ENCODE measurements at regions not wholly inside any gene's neighbourhood (a gene's known extent, or its start where the extent isn't known, plus 50 kb on each side); places are given as distances from the start of the nearest gene placed in this dataset.

GRCh38 chr13:97110936-97111335 is 111.2 kb upstream of the MBNL2 start:
- no peak for DNase-seq (ENCODE audit: low read depth in 2 of 2, low spot score in 1 of 2)

GRCh38 chr13:97111756-97112155 is 110.4 kb upstream of the MBNL2 start:
- DNase-seq (ENCODE audit: low read depth in 2 of 2, low spot score in 1 of 2) = no peak

- DNase-seq (ENCODE audit: low read depth in 2 of 2, low spot score in 1 of 2) = no peak
These were observed 109.5 kb upstream of the MBNL2 start for GRCh38 chr13:97112446-97113152.

- no peak for DNase-seq (ENCODE audit: low read depth in 2 of 2, low spot score in 1 of 2)
These were observed 108.7 kb upstream of the MBNL2 start for GRCh38 chr13:97113231-97114001.

GRCh38 chr13:97114651-97115050 is 107.5 kb upstream of the MBNL2 start:
- no peak for DNase-seq (ENCODE audit: low read depth in 2 of 2, low spot score in 1 of 2)

GRCh38 chr13:97116754-97117153 is 105.4 kb upstream of the MBNL2 start:
- no peak for DNase-seq (ENCODE audit: low read depth in 2 of 2, low spot score in 1 of 2)

GRCh38 chr13:97117388-97117910 is 104.7 kb upstream of the MBNL2 start:
- DNase-seq (ENCODE audit: low read depth in 2 of 2, low spot score in 1 of 2) = no peak

GRCh38 chr13:97119943-97120342 is 102.2 kb upstream of the MBNL2 start:
- no peak for DNase-seq (ENCODE audit: low read depth in 2 of 2, low spot score in 1 of 2)

GRCh38 chr13:97120346-97120745 is 101.8 kb upstream of the MBNL2 start:
- DNase-seq (ENCODE audit: low read depth in 2 of 2, low spot score in 1 of 2) = no peak

GRCh38 chr13:97120976-97121375 is 101.2 kb upstream of the MBNL2 start:
- no peak for DNase-seq (ENCODE audit: low read depth in 2 of 2, low spot score in 1 of 2)

- no peak for DNase-seq (ENCODE audit: low read depth in 2 of 2, low spot score in 1 of 2)
These were observed 100.2 kb upstream of the MBNL2 start for GRCh38 chr13:97121894-97122293.

- DNase-seq (ENCODE audit: low read depth in 2 of 2, low spot score in 1 of 2) = no peak
These were observed 99.6 kb upstream of the MBNL2 start for GRCh38 chr13:97122381-97122996.

- no peak for DNase-seq (ENCODE audit: low read depth in 2 of 2, low spot score in 1 of 2)
These were observed 97.9 kb upstream of the MBNL2 start for GRCh38 chr13:97124206-97124605.

- no peak for DNase-seq (ENCODE audit: low read depth in 2 of 2, low spot score in 1 of 2)
These were observed 97.0 kb upstream of the MBNL2 start for GRCh38 chr13:97124915-97125809.

GRCh38 chr13:97125810-97126738 is 96.1 kb upstream of the MBNL2 start:
- no peak for DNase-seq (ENCODE audit: low read depth in 2 of 2, low spot score in 1 of 2)

- DNase-seq (ENCODE audit: low read depth in 2 of 2, low spot score in 1 of 2) = no peak
These were observed 94.3 kb upstream of the MBNL2 start for GRCh38 chr13:97127842-97128241.

GRCh38 chr13:97130190-97130589 is 91.9 kb upstream of the MBNL2 start:
- DNase-seq (ENCODE audit: low read depth in 2 of 2, low spot score in 1 of 2) = no peak

- no peak for DNase-seq (ENCODE audit: low read depth in 2 of 2, low spot score in 1 of 2)
These were observed 90.7 kb upstream of the MBNL2 start for GRCh38 chr13:97131447-97131846.

- no peak for DNase-seq (ENCODE audit: low read depth in 2 of 2, low spot score in 1 of 2)
These were observed 88.6 kb upstream of the MBNL2 start for GRCh38 chr13:97133554-97133953.

- DNase-seq (ENCODE audit: low read depth in 2 of 2, low spot score in 1 of 2) = no peak
These were observed 88.2 kb upstream of the MBNL2 start for GRCh38 chr13:97133955-97134354.
